Retinal pigment epithelial cell (primary cell): ENCODE measurements at regions not wholly inside any gene's neighbourhood (a gene's known extent, or its start where the extent isn't known, plus 50 kb on each side); places are given as distances from the start of the nearest gene placed in this dataset.

ENCODE experiments used
- DNase-seq: peaks from one replicate; pipeline ENCODE4 v3.0.0-alpha.2; 2010; ENCODE audit warnings: low read depth
- H3K4me3 ChIP-seq: 2 replicates; pipeline ENCODE4 v1.5.1; 2011; ENCODE audit warnings: mild to moderate bottlenecking, low read length, control low read depth, moderate library complexity
- CTCF ChIP-seq: conservative IDR thresholded peaks from 2 replicates; pipeline ENCODE4 v1.5.1; 2011; ENCODE audit warnings: low read depth, low read length, control low read depth, inconsistent platforms

DNA sequence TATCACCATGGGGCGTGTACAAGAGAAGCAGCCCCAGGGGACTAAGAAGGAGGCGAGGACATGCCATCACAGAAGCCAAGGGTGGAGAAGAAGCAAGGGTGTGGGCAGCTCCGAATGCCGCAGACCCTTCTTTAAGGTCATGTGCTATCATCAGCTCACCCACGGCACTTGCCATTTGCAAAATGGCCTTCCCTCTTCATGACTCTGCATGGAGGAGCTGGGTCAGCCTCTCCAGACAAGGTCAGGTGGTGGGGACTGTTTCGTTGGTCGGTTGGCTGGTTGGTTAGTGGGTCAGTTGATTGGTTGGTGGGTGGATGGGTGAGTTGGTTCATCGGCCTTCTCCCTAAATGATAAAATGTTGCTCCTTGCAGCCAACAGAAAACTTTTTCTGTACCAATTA, 622.5 kb downstream of the TBC1D22A start:
- DNase-seq: no peak
- H3K4me3 ChIP-seq: no peak overlapping the region
- TF ChIP-seq CTCF: no peak

DNA sequence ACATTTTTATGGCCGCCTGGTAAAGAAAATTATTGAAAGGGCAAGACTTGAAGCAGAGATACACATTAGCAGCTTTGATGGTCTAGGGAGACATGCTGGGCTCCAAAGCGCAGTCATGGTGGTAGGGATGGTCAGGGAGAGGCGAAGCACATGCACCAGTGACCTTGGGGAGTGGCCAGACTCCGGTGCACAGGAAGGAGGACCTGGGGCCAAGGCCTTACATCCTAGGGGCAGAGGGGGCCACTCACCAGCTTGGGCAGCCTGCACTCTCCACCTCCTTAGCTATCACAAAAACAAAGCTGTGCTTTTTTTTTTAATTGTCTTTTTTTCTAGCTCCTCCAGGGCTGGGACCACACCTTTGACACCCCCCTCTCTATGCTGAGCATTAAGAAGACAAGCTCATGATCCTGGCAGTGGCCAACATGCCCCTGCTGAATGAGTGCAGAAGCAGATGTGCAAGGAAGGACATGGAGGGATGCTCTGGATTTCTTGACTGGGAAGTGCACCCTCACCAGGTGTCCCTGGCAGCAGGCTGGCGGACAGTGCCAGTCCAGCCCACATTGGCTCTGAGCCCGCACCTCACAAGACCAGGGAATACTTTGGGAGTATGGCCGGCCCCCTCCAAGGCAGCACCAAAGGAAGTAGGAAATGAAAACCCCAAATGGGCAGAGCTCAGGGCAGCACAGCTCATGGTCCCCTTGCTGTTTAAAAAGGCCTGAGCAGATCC, 619.9 kb downstream of the TBC1D22A start:
- no peak for DNase-seq
- H3K4me3 ChIP-seq: no peak overlapping the region
- no peak for TF ChIP-seq CTCF

GRCh38 chr22:47381240-47381639, 618.8 kb downstream of the TBC1D22A start:
- no peak for DNase-seq
- H3K4me3 ChIP-seq: no peak overlapping the region
- no peak for TF ChIP-seq CTCF

- DNase-seq: no peak
- no peak overlapping the region for H3K4me3 ChIP-seq
- TF ChIP-seq CTCF: no peak
Measured at GRCh38 chr22:47380692-47381091, 618.2 kb downstream of the TBC1D22A start.

DNA sequence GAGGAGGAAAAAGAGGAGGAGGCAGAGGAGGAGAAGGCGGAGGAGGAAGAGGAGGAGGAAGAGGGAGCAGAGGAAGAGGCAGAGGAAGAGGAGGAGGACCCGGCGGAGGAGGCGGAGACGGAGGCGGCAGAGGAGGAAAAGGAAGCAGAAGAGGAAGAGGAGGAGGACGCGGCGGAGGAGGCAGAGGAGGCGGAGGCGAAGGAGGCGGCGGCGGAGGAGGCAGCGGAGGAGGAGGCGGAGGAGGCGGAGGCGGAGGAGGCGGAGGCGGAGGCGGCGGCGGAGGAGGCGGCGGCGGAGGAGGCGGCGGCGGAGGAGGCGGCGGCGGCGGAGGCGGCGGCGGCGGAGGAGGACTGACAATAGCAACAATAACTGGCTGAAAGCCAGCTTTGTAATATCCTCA, 616.6 kb downstream of the TBC1D22A start:
- H3K4me3 ChIP-seq: no peak overlapping the region
- TF ChIP-seq CTCF: no peak
- DNase-seq: no peak

- DNase-seq: no peak
- no peak for TF ChIP-seq CTCF
- H3K4me3 ChIP-seq: no peak overlapping the region
Measured at GRCh38 chr22:47377926-47378560, 615.6 kb downstream of the TBC1D22A start.
